ENCODE measurements at regions not wholly inside any gene's neighbourhood (a gene's known extent, or its start where the extent isn't known, plus 50 kb on each side); places are given as distances from the start of the nearest gene placed in this dataset.

DNA sequence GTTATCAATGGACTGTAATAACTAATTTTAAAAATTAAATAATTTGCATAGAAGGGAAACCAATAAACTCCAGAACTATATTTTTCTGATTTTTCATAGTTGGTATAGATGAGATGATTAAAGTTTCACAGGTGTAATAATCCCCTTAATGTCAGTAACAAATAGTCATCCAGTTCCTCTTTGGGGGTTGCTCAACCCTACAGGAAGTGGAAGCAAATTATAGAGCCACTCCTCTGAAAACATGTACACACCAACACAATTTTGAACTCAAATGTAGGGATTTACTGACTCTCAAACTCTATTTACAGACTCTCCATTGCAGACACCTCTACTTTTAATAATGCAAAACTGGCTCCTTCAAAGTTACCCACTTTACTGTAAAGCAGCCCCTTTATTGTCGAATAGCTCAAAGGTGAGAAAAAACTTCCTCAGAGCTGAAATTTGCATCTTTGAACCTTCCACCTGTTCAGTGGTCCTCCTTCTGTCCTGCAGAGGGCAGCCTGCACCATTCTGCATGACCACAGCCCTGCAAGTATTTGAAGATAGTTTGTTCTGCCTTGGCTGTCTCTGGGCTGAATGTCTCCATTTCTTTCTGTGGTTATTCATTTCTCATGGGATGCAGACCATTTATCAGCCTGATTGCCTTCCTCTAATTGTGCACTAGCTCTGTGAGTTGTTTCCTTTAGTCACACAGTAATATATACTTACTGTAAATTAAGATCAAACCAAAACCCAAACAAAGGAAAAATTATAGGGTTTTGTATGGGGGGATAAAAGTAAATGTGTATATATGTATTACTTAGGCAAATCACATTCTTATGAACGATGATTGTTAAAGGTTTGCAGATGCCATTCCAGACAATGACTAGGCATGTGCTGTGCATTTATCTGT is 383.2 kb upstream of the SGCD start:
- no peak for TF ChIP-seq EZH2 (IDR thresholded peaks at IDR 0.05; ENCODE audit: borderline replicate concordance, low read depth, low read length, severe bottlenecking)
- TF ChIP-seq FOS (IDR thresholded peaks at IDR 0.05; ENCODE audit: borderline replicate concordance, insufficient read depth, low read length): no peak
- TF ChIP-seq MYC (IDR thresholded peaks at IDR 0.05; ENCODE audit: low read depth, low read length): no peak
- no peak for TF ChIP-seq JUN (IDR thresholded peaks at IDR 0.05; ENCODE audit: borderline replicate concordance, insufficient read depth, insufficient read length, low read depth)
- no peak for TF ChIP-seq CTCF (IDR thresholded peaks at IDR 0.05; ENCODE audit: extremely low read depth in 1 of 2, insufficient read depth in 1 of 2, low read depth in 1 of 2, low read length in 2 of 2)
- TF ChIP-seq, protein P1, sequence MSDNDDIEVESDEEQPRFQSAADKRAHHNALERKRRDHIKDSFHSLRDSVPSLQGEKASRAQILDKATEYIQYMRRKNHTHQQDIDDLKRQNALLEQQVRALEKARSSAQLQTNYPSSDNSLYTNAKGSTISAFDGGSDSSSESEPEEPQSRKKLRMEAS (IDR thresholded peaks at IDR 0.05; ENCODE audit: insufficient read depth, insufficient read length): no peak
- no peak for TF ChIP-seq GATA2 (IDR thresholded peaks at IDR 0.05; ENCODE audit: insufficient read depth, insufficient read length, low read depth, low read length)
- TF ChIP-seq POLR2AphosphoS5 (IDR thresholded peaks at IDR 0.05; ENCODE audit: insufficient read depth, low read depth, low read length): no peak
- TF ChIP-seq POLR2A (IDR thresholded peaks at IDR 0.05; ENCODE audit: low read depth, low read length): no peak
- Histone ChIP-seq H2AFZ (ENCODE audit: low read depth, low read length) (no peak overlapping the region), H3K27me3 (ENCODE audit: control insufficient read depth in 2 of 2, insufficient read depth in 2 of 2, low read length in 2 of 2) (no peaks in the 10 kb centered on the region), H3K4me3 (replicated peaks in 1 of 3; ENCODE audit: insufficient read depth in 1 of 3, low read depth in 1 of 3, low read length in 3 of 3) (no peak overlapping the region), H3K27ac (ENCODE audit: insufficient read depth, low read depth, low read length) (no peak overlapping the region), H3K9ac (replicated peaks; ENCODE audit: extremely low read depth, insufficient read depth, low read length) (no peak overlapping the region), H3K36me3 (ENCODE audit: control insufficient read depth in 2 of 2, extremely low read depth in 1 of 2, insufficient read depth in 2 of 2, low read length in 2 of 2) (no peaks in the 10 kb centered on the region), H4K20me1 (replicated peaks; ENCODE audit: control insufficient read depth, extremely low read depth, insufficient read depth, low read length) (no peaks in the 10 kb centered on the region), H3K9me1 (replicated peaks; ENCODE audit: control insufficient read depth, extremely low read depth, insufficient read depth, low read length) (no peaks in the 10 kb centered on the region), H3K4me2 (ENCODE audit: insufficient read depth, low read length) (no peak overlapping the region), H3K4me1 (ENCODE audit: control insufficient read depth, extremely low read depth, insufficient read depth, low read length) (no peaks in the 10 kb centered on the region), H3K9me3 (replicated peaks; ENCODE audit: control insufficient read depth, insufficient read depth, low read length) (no peaks in the 10 kb centered on the region), H3K79me2 (ENCODE audit: control insufficient read depth, insufficient read depth, low read length) (no peaks in the 10 kb centered on the region)
- BruUV-seq (replicated peaks): no TSS peak
- CTCF ChIA-PET: no interaction called here
- POLR2A ChIA-PET: no interaction called here
- dilution Hi-C loops (cut with MboI; ENCODE audit: extremely low pct_ligation_motif_present, low sequenced_read_pairs) (no loop called here), intact Hi-C loops (cut with micrococcal nuclease) (no loop called here)
- FAIRE-seq (no peak), DNase-seq (ENCODE audit: low read depth, low spot score) (no peak)

Measured in endothelial cell of umbilical vein (primary cell).